Hepatocyte (in vitro differentiated cells): ENCODE measurements at regions not wholly inside any gene's neighbourhood (a gene's known extent, or its start where the extent isn't known, plus 50 kb on each side); places are given as distances from the start of the nearest gene placed in this dataset.

Source experiments
- DNase-seq: peaks from one replicate; pipeline ENCODE4 v3.0.0-alpha.2; 2016; ENCODE audit warnings: low spot score
- H2AFZ ChIP-seq: fragments of 200-600 bp; sonication (generic); 2 replicates; pipeline ENCODE4 v1.6.0; 2016; ENCODE audit warnings: antibody characterized with exemption, mild to moderate bottlenecking
- H3K27ac ChIP-seq: fragments of 200-600 bp; sonication (generic); 2 replicates; pipeline ENCODE4 v1.5.1; 2016; ENCODE audit warnings: mild to moderate bottlenecking
- H3K27me3 ChIP-seq: fragments of 200-600 bp; sonication (generic); 2 replicates; pipeline ENCODE4 v1.6.1; 2016
- H3K36me3 ChIP-seq: fragments of 200-600 bp; sonication (generic); replicated peaks from 2 replicates; pipeline ENCODE4 v1.5.1; 2016; ENCODE audit warnings: low read depth; ENCODE audit not compliant: insufficient read depth
- H3K4me1 ChIP-seq: fragments of 200-600 bp; sonication (generic); 2 replicates; pipeline ENCODE4 v1.5.1; 2016; ENCODE audit warnings: mild to moderate bottlenecking, moderate library complexity; ENCODE audit not compliant: insufficient read depth
- H3K4me2 ChIP-seq: fragments of 200-600 bp; sonication (generic); 2 replicates; pipeline ENCODE4 v1.6.0; 2016
- H3K4me3 ChIP-seq: fragments of 200-600 bp; sonication (generic); 2 replicates; pipeline ENCODE4 v1.5.1; 2016; ENCODE audit warnings: mild to moderate bottlenecking
- H3K79me2 ChIP-seq: fragments of 200-600 bp; sonication (generic); 2 replicates; pipeline ENCODE4 v1.6.0; 2017; ENCODE audit warnings: mild to moderate bottlenecking
- H3K9me2 ChIP-seq: fragments of 200-600 bp; sonication (generic); replicated peaks from 2 replicates; pipeline ENCODE4 v1.6.0; 2017; ENCODE audit warnings: mild to moderate bottlenecking; ENCODE audit not compliant: insufficient read depth
- H3K9me3 ChIP-seq: fragments of 200-600 bp; sonication (generic); 2 replicates; pipeline ENCODE4 v1.5.1; 2016; ENCODE audit warnings: low read depth, mild to moderate bottlenecking
- H4K20me1 ChIP-seq: fragments of 200-600 bp; sonication (generic); 2 replicates; pipeline ENCODE4 v1.6.0; 2016; ENCODE audit warnings: mild to moderate bottlenecking; ENCODE audit not compliant: insufficient read depth, poor library complexity, severe bottlenecking
- CTCF ChIP-seq: fragments of 200-600 bp; sonication (generic); IDR thresholded peaks from 2 replicates; pipeline ENCODE4 v1.5.1; 2016; ENCODE audit warnings: antibody characterized with exemption, mild to moderate bottlenecking; ENCODE audit not compliant: poor library complexity
- EZH2 ChIP-seq: fragments of 200-600 bp; sonication (generic); IDR thresholded peaks from 2 replicates; pipeline ENCODE4 v1.6.1; 2016; ENCODE audit warnings: antibody characterized with exemption, mild to moderate bottlenecking, borderline replicate concordance
- EZH2phosphoT487 ChIP-seq: fragments of 200-600 bp; sonication (generic); IDR thresholded peaks from one replicate; pipeline ENCODE4 v1.6.1; 2018; ENCODE audit warnings: antibody characterized with exemption, mild to moderate bottlenecking, low read depth, moderate library complexity; ENCODE audit not compliant: unreplicated experiment, severe bottlenecking
- whole genome bisulfite sequencing: methylation state at CpG from one replicate; pipeline ENCODE4 v1.1.6; 2016; ENCODE audit warnings: low lambda C conversion rate; ENCODE audit errors: missing lambda C conversion rate; 5-methylcytosine and 5-hydroxymethylcytosine counted together

DNA sequence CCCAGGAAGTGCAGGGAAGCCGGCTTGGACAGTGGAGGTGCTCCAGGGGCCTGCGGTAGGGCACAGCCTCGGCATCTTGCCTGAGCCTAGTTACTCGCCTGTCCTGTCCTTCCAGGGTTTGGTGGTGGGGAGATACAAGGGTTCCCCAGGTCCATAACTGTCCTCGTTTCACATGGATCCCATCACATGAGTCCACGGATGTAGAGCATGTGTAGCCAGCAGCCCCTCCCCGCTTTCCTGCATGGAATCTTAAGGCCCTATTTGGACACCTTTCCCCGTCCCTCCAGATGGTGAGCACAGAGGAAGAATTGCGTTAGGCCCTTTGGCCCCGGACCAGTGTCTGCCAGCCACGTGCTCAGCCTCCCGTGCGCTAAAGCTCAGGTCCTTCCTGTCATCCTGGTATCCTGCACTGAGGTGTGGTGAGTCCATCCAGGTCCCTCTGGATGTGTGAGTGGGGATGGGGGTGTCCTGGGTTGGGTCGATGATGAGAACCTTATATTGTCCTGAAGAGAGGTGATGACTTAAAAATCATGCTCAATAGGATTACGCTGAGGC, 230.4 kb downstream of the SNRPN start:
- H3K4me3 ChIP-seq, result no peak overlapping the region
- H4K20me1 ChIP-seq, result no peaks in the 10 kb centered on the region
- no peak overlapping the region for H3K4me2 ChIP-seq
- no peaks in the 10 kb centered on the region for H3K27me3 ChIP-seq
- 84% methylated on average over 15 of the region's 15 CpGs for WGBS
- H3K4me1 ChIP-seq, result no peaks in the 10 kb centered on the region
- no peaks in the 10 kb centered on the region for H3K9me2 ChIP-seq
- no peaks in the 10 kb centered on the region for H3K9me3 ChIP-seq
- no peak overlapping the region for H2AFZ ChIP-seq
- no peak for TF ChIP-seq EZH2
- TF ChIP-seq CTCF, result no peak
- no peak for TF ChIP-seq EZH2phosphoT487
- DNase-seq, result no peak
- H3K79me2 ChIP-seq, result no peaks in the 10 kb centered on the region
- H3K36me3 ChIP-seq, result no peaks in the 10 kb centered on the region
- H3K27ac ChIP-seq, result no peak overlapping the region

DNA sequence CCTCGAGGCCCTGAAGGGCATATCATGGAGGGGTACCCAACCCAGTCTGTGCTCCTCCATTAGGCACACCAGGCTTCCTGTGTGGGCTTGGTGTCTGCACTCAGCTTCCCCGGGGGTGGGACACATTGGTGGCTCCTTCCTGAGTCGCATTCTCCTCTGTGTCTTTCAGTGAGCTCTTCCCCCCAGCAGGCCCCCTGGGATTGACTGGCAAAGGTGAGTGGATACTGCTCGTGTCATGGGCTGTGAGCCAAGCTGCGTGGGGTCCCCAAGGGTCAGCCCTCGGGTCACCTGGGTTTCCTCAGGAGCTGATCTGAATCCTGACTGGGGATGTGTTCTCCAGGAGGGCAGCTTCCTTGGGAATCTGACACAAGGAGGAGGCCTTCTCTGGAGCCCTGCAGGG, 231.0 kb downstream of the SNRPN start:
- DNase-seq, result no peak
- no peaks in the 10 kb centered on the region for H4K20me1 ChIP-seq
- no peaks in the 10 kb centered on the region for H3K9me2 ChIP-seq
- H3K4me1 ChIP-seq, result no peaks in the 10 kb centered on the region
- WGBS, result 77% methylated on average over 6 of the region's 6 CpGs
- TF ChIP-seq EZH2phosphoT487 (no peak), CTCF (no peak), EZH2 (no peak)
- H3K27me3 ChIP-seq, result no peaks in the 10 kb centered on the region
- no peak overlapping the region for H2AFZ ChIP-seq
- no peaks in the 10 kb centered on the region for H3K9me3 ChIP-seq
- H3K27ac ChIP-seq, result no peak overlapping the region
- no peaks in the 10 kb centered on the region for H3K79me2 ChIP-seq
- no peak overlapping the region for H3K4me3 ChIP-seq
- H3K36me3 ChIP-seq, result no peaks in the 10 kb centered on the region
- no peak overlapping the region for H3K4me2 ChIP-seq

DNA sequence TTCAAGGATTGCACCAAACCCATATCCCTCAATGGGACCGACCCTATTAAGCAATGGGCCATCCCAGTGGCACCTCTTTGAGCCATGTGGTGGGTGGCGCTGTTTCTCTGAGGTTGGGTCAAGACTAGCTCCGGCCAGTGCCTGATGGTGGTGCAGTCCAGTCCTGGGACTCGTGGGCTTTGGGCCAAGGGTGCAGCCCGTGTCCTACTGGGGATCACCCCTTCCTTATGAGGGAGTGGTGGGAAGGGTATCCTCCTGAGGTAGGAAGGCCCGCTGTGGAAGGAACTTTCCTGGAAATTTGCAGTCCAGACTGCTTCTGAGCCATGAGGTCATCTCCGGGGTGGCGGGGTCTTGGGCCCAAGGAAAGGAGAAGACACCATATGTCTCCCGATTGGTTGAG, 231.6 kb downstream of the SNRPN start:
- H3K27me3 ChIP-seq, result no peaks in the 10 kb centered on the region
- no peak overlapping the region for H2AFZ ChIP-seq
- no peaks in the 10 kb centered on the region for H3K4me1 ChIP-seq
- no peaks in the 10 kb centered on the region for H4K20me1 ChIP-seq
- H3K36me3 ChIP-seq, result no peaks in the 10 kb centered on the region
- no peak overlapping the region for H3K4me3 ChIP-seq
- H3K4me2 ChIP-seq, result no peak overlapping the region
- no peak for TF ChIP-seq EZH2phosphoT487
- TF ChIP-seq CTCF, result no peak
- TF ChIP-seq EZH2, result no peak
- H3K79me2 ChIP-seq, result no peaks in the 10 kb centered on the region
- no peaks in the 10 kb centered on the region for H3K9me2 ChIP-seq
- 84% methylated on average over 9 of the region's 9 CpGs for WGBS
- H3K27ac ChIP-seq, result no peak overlapping the region
- DNase-seq, result no peak
- no peaks in the 10 kb centered on the region for H3K9me3 ChIP-seq
